Tibial artery (tissue), 4 donors: ENCODE measurements at regions not wholly inside any gene's neighbourhood (a gene's known extent, or its start where the extent isn't known, plus 50 kb on each side); places are given as distances from the start of the nearest gene placed in this dataset.

Experiments used
- DNase-seq, 2 donors: peaks; one replicate each; pipeline ENCODE4 v3.0.0-alpha.2; 2019
- H3K27ac ChIP-seq, 2 donors: fragments of 200-600 bp; sonication (generic) in 1 of 2; 1 replicate in 1 of 2; 2 replicates in 1 of 2; pipeline ENCODE4 v1.5.1; 2018 to 2019; ENCODE audit warnings: mild to moderate bottlenecking in 1 of 2
- H3K27me3 ChIP-seq, 2 donors: fragments of 200-600 bp; sonication (generic) in 1 of 2; one replicate each; pipeline versions ENCODE4 v1.5.1 to v1.6.0; 2016 to 2019
- H3K36me3 ChIP-seq, 3 donors: fragments of 200-600 bp; sonication (generic) in 2 of 3; one replicate each; pipeline ENCODE4 v1.5.1; 2016 to 2019; ENCODE audit warnings: mild to moderate bottlenecking in 2 of 3
- H3K4me1 ChIP-seq, 4 donors: fragments of 200-600 bp; sonication (generic) in 2 of 4; 1 replicate in 3 of 4; 2 replicates in 1 of 4; pipeline ENCODE4 v1.5.1; 2016 to 2019
- H3K4me3 ChIP-seq, 2 donors: fragments of 200-600 bp; sonication (generic) in 1 of 2; 1 replicate in 1 of 2; 2 replicates in 1 of 2; pipeline ENCODE4 v1.5.1; 2018 to 2019; ENCODE audit warnings: mild to moderate bottlenecking in 2 of 2
- H3K9me3 ChIP-seq, 3 donors: fragments of 200-600 bp; sonication (generic) in 1 of 3; one replicate each; pipeline ENCODE4 v1.5.1; 2016 to 2019
- CTCF ChIP-seq, 2 experiments: fragments of 200-600 bp in 1 of 2; fragments of 450-650 bp in 1 of 2; IDR thresholded peaks; one replicate each; pipeline ENCODE4 v1.5.1; 2017 to 2019; ENCODE audit warnings: antibody characterized with exemption in 2 of 2, mild to moderate bottlenecking in 1 of 2, moderate library complexity in 1 of 2
- intact Hi-C: fragments of 100-400 bp; cut with DNase I; formaldehyde crosslinking; loops from one replicate; pipeline ENCODE4 v1.15.0; 2023; ENCODE audit warnings: low total_unique reads

DNA sequence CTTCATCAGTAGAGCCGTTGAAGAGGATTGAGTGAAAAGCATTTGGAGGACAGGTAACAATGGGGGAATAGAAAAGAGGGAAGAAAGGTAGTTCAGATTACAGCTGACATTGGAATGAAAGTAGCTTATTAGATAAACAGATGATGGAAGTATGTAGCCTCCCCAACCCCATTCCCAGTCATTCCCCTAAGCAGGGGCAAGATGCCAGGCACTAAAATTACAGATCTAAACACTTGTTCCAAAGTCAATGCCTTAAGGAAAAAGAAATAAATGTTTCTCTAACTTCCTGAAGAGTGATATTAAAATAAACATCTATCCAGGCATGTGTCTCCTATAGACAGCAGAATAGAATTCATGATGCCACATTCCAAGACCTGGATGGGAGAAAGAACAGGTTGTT lies 350.8 kb downstream of the PDGFC start:
- peaks cover 0 to 5% (median 0%) of the 10 kb centered on the region in 4 donors for H3K4me1 ChIP-seq
- no peaks in the 10 kb centered on the region for H3K9me3 ChIP-seq
- H3K4me3 ChIP-seq: no peak overlapping the region
- intact Hi-C loops: no loop called here
- H3K36me3 ChIP-seq: no peaks in the 10 kb centered on the region
- no peaks in the 10 kb centered on the region for H3K27me3 ChIP-seq
- no peak overlapping the region for H3K27ac ChIP-seq
- no peak for TF ChIP-seq CTCF (IDR thresholded peaks at IDR 0.05)
- no peak for DNase-seq

GRCh38 chr4:156619154-156619934 lies 352.3 kb downstream of the PDGFC start:
- no peak for TF ChIP-seq CTCF (IDR thresholded peaks at IDR 0.05)
- H3K27ac ChIP-seq: no peak overlapping the region
- intact Hi-C loops: no loop called here

GRCh38 chr4:156615066-156615531 lies 356.5 kb downstream of the PDGFC start:
- Histone ChIP-seq H3K27ac (no peak overlapping the region), H3K27me3 (no peaks in the 10 kb centered on the region), H3K9me3 (no peaks in the 10 kb centered on the region), H3K4me3 (no peak overlapping the region), H3K36me3 (no peaks in the 10 kb centered on the region), H3K4me1 (peaks cover 0 to 14% (median 9%) of the 10 kb centered on the region in 4 donors)
- intact Hi-C loops: no loop called here
- no peak for DNase-seq
- TF ChIP-seq CTCF (IDR thresholded peaks at IDR 0.05): no peak

More at GRCh38 chr4:156619154-156619934, 352.3 kb downstream of the PDGFC start:
- no peaks in the 10 kb centered on the region for H3K9me3 ChIP-seq
- H3K27me3 ChIP-seq: no peaks in the 10 kb centered on the region
- DNase-seq: no peak
- H3K4me3 ChIP-seq: no peak overlapping the region
- peaks cover 0 to 17% (median 8%) of the 10 kb centered on the region in 4 donors for H3K4me1 ChIP-seq
- H3K36me3 ChIP-seq: no peaks in the 10 kb centered on the region

DNA sequence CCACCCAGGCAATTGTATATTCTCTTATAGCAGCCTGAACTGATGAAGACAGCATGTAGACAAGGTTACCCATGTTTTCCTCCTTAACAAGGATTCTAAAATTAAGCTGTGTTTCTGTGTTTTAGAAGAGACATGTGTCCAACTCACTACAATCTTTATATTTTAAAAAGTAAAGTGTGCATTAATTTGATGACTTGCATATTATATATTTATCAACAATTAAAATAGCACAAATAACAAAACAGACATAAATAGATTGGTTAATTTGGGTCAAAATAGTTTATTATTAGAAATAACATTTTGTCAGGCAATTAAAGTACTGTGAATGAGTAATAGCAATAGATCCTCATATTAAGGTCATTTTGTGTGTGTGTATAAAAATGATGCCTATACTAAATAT lies 357.1 kb downstream of the PDGFC start:
- H3K4me1 ChIP-seq: peaks cover 0 to 14% (median 9%) of the 10 kb centered on the region in 4 donors
- TF ChIP-seq CTCF (IDR thresholded peaks at IDR 0.05): no peak
- H3K4me3 ChIP-seq: no peak overlapping the region
- intact Hi-C loops: loop anchor here (5.0 kb wide), 1 partner anchor 173 kb away; no protein-coding TSS in a partner anchor
- DNase-seq: no peak
- no peak overlapping the region for H3K27ac ChIP-seq
- H3K36me3 ChIP-seq: no peaks in the 10 kb centered on the region
- H3K9me3 ChIP-seq: no peaks in the 10 kb centered on the region
- H3K27me3 ChIP-seq: no peaks in the 10 kb centered on the region

- Histone ChIP-seq H3K4me3 (no peak overlapping the region), H3K36me3 (no peaks in the 10 kb centered on the region), H3K27me3 (no peaks in the 10 kb centered on the region), H3K9me3 (no peaks in the 10 kb centered on the region), H3K27ac (no peak overlapping the region), H3K4me1 (peaks cover 0 to 20% (median under 1%) of the 10 kb centered on the region in 4 donors)
- intact Hi-C loops: no loop called here
- no peak for TF ChIP-seq CTCF (IDR thresholded peaks at IDR 0.05)
- peak in 1 of 2 donors; percentile 36 for DNase-seq
Observed at GRCh38 chr4:156609421-156609820, 362.2 kb downstream of the PDGFC start.
